Astrocyte (in vitro differentiated cells and primary cell): ENCODE measurements at regions not wholly inside any gene's neighbourhood (a gene's known extent, or its start where the extent isn't known, plus 50 kb on each side); places are given as distances from the start of the nearest gene placed in this dataset.

Experiments
- DNase-seq: peaks from one replicate; pipeline ENCODE4 v3.0.0-alpha.2; 2010; ENCODE audit warnings: low read depth
- FAIRE-seq: peaks from 2 replicates; lab custom pipeline; 2011; peaks lifted over from hg19 to GRCh38; lab: Jason Lieb, UNC
- H2AFZ ChIP-seq: 2 replicates; pipeline ENCODE4 v1.6.0; 2012; ENCODE audit warnings: low read depth, low read length, inconsistent platforms
- H3K27ac ChIP-seq: 2 replicates; pipeline ENCODE4 v1.5.1; 2011; ENCODE audit warnings: low read depth, low read length, inconsistent platforms
- H3K27me3 ChIP-seq: 2 replicates; pipeline ENCODE4 v1.6.0; 2011; ENCODE audit warnings: low read length, inconsistent platforms; ENCODE audit not compliant: insufficient read depth
- H3K36me3 ChIP-seq: 2 replicates; pipeline ENCODE4 v1.5.1; 2011; ENCODE audit warnings: low read length, inconsistent platforms; ENCODE audit not compliant: insufficient read depth
- H3K4me1 ChIP-seq: 2 replicates; pipeline ENCODE4 v1.5.1; 2011; ENCODE audit warnings: low read length, inconsistent platforms; ENCODE audit not compliant: insufficient read depth
- H3K4me2 ChIP-seq: 2 replicates; pipeline ENCODE4 v1.6.0; 2012; ENCODE audit warnings: low read length, inconsistent platforms
- H3K4me3 ChIP-seq: 2 replicates; pipeline ENCODE4 v1.5.1; 2011; ENCODE audit warnings: low read depth, mild to moderate bottlenecking, low read length, inconsistent platforms; ENCODE audit not compliant: insufficient read depth
- H3K79me2 ChIP-seq: 2 replicates; pipeline ENCODE4 v1.6.0; 2012; ENCODE audit warnings: mild to moderate bottlenecking, low read length, inconsistent platforms; ENCODE audit not compliant: insufficient read depth
- H3K9ac ChIP-seq: 2 replicates; pipeline ENCODE4 v1.6.0; 2012; ENCODE audit warnings: mild to moderate bottlenecking, low read length, inconsistent platforms
- H3K9me3 ChIP-seq: 2 replicates; pipeline ENCODE4 v1.5.1; 2012; ENCODE audit warnings: low read depth, mild to moderate bottlenecking, low read length, inconsistent platforms; ENCODE audit not compliant: insufficient read depth
- H4K20me1 ChIP-seq: 2 replicates; pipeline ENCODE4 v1.6.0; 2012; ENCODE audit warnings: low read length, inconsistent platforms; ENCODE audit not compliant: insufficient read depth
- H3K27ac Mint-ChIP-seq: one replicate; pipeline ENCODE4 v1.8.0; 2021; ENCODE audit warnings: mild to moderate bottlenecking, mixed read lengths; ENCODE audit not compliant: unreplicated experiment
- H3K27me3 Mint-ChIP-seq: one replicate; pipeline ENCODE4 v1.8.0; 2021; ENCODE audit warnings: low read depth, mixed read lengths; ENCODE audit not compliant: unreplicated experiment
- H3K36me3 Mint-ChIP-seq: one replicate; pipeline ENCODE4 v1.8.0; 2021; ENCODE audit warnings: low read depth, mixed read lengths; ENCODE audit not compliant: unreplicated experiment
- H3K4me1 Mint-ChIP-seq: one replicate; pipeline ENCODE4 v1.8.0; 2021; ENCODE audit warnings: low read depth, mixed read lengths; ENCODE audit not compliant: unreplicated experiment
- H3K4me3 Mint-ChIP-seq: one replicate; pipeline ENCODE4 v1.8.0; 2021; ENCODE audit warnings: mild to moderate bottlenecking, moderate library complexity, mixed read lengths; ENCODE audit not compliant: unreplicated experiment
- H3K9me3 Mint-ChIP-seq: one replicate; pipeline ENCODE4 v1.8.0; 2021; ENCODE audit warnings: mild to moderate bottlenecking, mixed read lengths; ENCODE audit not compliant: unreplicated experiment
- EZH2 ChIP-seq: IDR thresholded peaks from 2 replicates; pipeline ENCODE4 v1.6.1; 2012; ENCODE audit warnings: mild to moderate bottlenecking, low read length, inconsistent platforms; ENCODE audit not compliant: insufficient read depth
- TF ChIP-seq, protein P1 (sequence below): IDR thresholded peaks from 2 replicates; pipeline ENCODE4 v1.5.1; 2011; ENCODE audit warnings: low read depth, mild to moderate bottlenecking, inconsistent platforms, low read length, moderate library complexity; ENCODE audit not compliant: insufficient read depth

DNA sequence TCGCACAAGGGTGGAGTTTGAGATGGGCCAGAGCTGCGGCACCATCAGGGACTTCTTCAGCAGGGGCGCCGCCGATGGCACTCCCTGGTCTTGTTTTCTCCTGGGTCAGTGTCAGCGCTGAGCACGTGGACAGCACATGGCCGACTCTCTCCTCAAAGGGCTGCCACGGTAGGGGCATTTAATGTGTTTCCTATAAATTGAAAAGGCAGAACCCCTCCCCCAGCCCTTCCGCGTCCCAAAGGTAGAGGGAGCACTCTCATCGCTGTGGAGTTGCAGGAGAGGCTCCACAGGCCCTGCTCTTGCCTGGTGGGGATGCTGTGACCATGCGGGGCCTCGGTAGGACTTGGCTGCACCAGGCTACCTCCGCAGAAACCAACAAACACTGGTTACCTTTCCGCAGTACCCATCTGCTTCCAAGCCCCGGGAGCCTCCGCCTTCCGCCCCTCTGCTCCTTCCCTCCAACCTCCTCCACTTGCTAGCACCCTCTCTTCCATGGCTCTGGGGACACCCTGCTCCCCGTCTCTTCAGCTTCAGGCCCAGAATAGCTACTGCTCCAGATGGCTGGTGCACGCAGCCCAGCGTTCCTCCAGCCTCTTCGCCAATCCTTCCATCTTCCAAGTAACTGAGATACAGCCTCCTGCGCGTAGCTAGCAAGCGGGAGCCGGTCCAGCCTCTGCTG lies 166.3 kb upstream of the ADCY1 start:
- H3K36me3 Mint-ChIP-seq: peaks cover 1% of the 10 kb centered on the region
- H3K4me3 Mint-ChIP-seq: no peak overlapping the region
- no peak overlapping the region for H3K27ac Mint-ChIP-seq
- TF ChIP-seq EZH2: no peak
- H3K9me3 Mint-ChIP-seq: peaks cover 19% of the 10 kb centered on the region
- H3K4me1 Mint-ChIP-seq: peaks cover 2% of the 10 kb centered on the region
- Histone ChIP-seq H3K36me3 (no peaks in the 10 kb centered on the region), H3K27ac (no peak overlapping the region), H3K4me3 (no peak overlapping the region), H3K9me3 (peaks cover 7% of the 10 kb centered on the region), H3K27me3 (peaks cover 10% of the 10 kb centered on the region), H3K79me2 (no peaks in the 10 kb centered on the region), H3K9ac (no peak overlapping the region), H4K20me1 (no peaks in the 10 kb centered on the region), H2AFZ (no peak overlapping the region), H3K4me2 (no peak overlapping the region), H3K4me1 (peaks cover under 1% of the 10 kb centered on the region)
- H3K27me3 Mint-ChIP-seq: peaks cover 44% of the 10 kb centered on the region
- FAIRE-seq: no peak
- no peak for DNase-seq

DNA sequence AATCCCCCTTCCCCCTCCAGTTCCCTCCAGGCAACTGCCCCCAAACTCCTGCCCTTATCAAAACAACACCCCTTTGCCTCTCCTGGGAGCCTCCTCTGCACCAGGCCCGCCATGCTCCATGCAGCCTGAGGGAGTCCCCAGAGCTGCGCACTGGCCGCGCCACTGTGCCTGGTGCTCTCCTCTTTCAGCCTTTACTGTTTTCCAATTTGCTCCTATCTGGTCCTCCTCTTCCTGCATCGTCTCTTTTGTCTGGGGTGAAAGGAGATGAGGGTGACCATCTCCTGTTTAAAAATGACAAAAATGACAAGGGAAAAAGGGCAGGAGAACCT lies 165.8 kb upstream of the ADCY1 start:
- no peak for TF ChIP-seq EZH2
- TF ChIP-seq, protein P1, sequence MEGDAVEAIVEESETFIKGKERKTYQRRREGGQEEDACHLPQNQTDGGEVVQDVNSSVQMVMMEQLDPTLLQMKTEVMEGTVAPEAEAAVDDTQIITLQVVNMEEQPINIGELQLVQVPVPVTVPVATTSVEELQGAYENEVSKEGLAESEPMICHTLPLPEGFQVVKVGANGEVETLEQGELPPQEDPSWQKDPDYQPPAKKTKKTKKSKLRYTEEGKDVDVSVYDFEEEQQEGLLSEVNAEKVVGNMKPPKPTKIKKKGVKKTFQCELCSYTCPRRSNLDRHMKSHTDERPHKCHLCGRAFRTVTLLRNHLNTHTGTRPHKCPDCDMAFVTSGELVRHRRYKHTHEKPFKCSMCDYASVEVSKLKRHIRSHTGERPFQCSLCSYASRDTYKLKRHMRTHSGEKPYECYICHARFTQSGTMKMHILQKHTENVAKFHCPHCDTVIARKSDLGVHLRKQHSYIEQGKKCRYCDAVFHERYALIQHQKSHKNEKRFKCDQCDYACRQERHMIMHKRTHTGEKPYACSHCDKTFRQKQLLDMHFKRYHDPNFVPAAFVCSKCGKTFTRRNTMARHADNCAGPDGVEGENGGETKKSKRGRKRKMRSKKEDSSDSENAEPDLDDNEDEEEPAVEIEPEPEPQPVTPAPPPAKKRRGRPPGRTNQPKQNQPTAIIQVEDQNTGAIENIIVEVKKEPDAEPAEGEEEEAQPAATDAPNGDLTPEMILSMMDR: no peak
- DNase-seq: no peak
- H3K4me3 Mint-ChIP-seq: no peak overlapping the region
- Histone ChIP-seq H3K27ac (no peak overlapping the region), H3K36me3 (no peaks in the 10 kb centered on the region), H3K4me3 (no peak overlapping the region), H3K9me3 (peaks cover 7% of the 10 kb centered on the region), H3K79me2 (no peaks in the 10 kb centered on the region), H3K9ac (no peak overlapping the region), H3K4me2 (no peak overlapping the region), H4K20me1 (no peaks in the 10 kb centered on the region), H2AFZ (no peak overlapping the region), H3K27me3 (peaks cover 10% of the 10 kb centered on the region), H3K4me1 (no peaks in the 10 kb centered on the region)
- peaks cover 20% of the 10 kb centered on the region for H3K9me3 Mint-ChIP-seq
- no peaks in the 10 kb centered on the region for H3K4me1 Mint-ChIP-seq
- H3K36me3 Mint-ChIP-seq: no peaks in the 10 kb centered on the region
- no peak for FAIRE-seq
- no peak overlapping the region for H3K27ac Mint-ChIP-seq
- H3K27me3 Mint-ChIP-seq: peaks cover 43% of the 10 kb centered on the region

DNA sequence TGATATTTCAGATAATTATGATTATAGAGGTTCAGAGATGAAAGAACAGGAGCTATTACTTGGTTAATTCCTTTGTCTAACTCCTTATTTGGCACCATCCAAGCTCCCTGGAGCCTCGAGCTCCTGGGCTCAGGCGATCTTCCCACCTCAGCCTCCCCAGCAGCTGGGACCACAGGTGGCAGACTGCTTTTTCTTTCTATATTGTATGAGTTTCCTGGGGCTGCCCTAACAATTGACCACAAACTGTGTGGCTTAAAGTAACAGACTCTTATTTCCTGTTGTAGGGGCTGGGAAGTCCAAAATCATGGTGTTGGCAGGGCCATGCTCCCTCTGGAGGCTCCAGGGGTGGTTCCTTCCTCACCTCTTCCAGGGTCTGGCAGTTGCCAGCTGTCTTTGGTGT lies 163.3 kb upstream of the ADCY1 start:
- H3K27ac ChIP-seq: no peak overlapping the region
- H3K9me3 ChIP-seq: peaks cover 2% of the 10 kb centered on the region
- H3K27me3 ChIP-seq: peaks cover 3% of the 10 kb centered on the region
- FAIRE-seq: no peak
- Mint-ChIP-seq H3K4me1 (no peaks in the 10 kb centered on the region), H3K36me3 (no peaks in the 10 kb centered on the region), H3K9me3 (peaks cover 22% of the 10 kb centered on the region), H3K4me3 (no peak overlapping the region), H3K27ac (no peak overlapping the region), H3K27me3 (peaks cover 28% of the 10 kb centered on the region)
- H3K4me1 ChIP-seq: no peaks in the 10 kb centered on the region
- no peak overlapping the region for H3K9ac ChIP-seq
- H4K20me1 ChIP-seq: no peaks in the 10 kb centered on the region
- no peaks in the 10 kb centered on the region for H3K79me2 ChIP-seq
- no peak for TF ChIP-seq EZH2
- TF ChIP-seq, protein P1: no peak
- no peak overlapping the region for H3K4me3 ChIP-seq
- no peak overlapping the region for H3K4me2 ChIP-seq
- no peak for DNase-seq
- no peak overlapping the region for H2AFZ ChIP-seq
- H3K36me3 ChIP-seq: no peaks in the 10 kb centered on the region
